Esophagus muscularis mucosa (tissue), 4 donors: ENCODE measurements at regions not wholly inside any gene's neighbourhood (a gene's known extent, or its start where the extent isn't known, plus 50 kb on each side); places are given as distances from the start of the nearest gene placed in this dataset.

Source experiments
- EP300 ChIP-seq: sonication (generic); formaldehyde crosslinking; IDR thresholded peaks from one replicate; pipeline ENCODE4 v1.6.1; 2017; ENCODE audit warnings: antibody characterized with exemption
- POLR2A ChIP-seq: fragments of 450-650 bp; IDR thresholded peaks from one replicate; pipeline ENCODE4 v1.6.1; 2017; ENCODE audit warnings: antibody characterized with exemption, moderate library complexity, mild to moderate bottlenecking, low read depth
- TF ChIP-seq, protein P1 (sequence below), 3 experiments: fragments of 200-600 bp in 2 of 3; fragments of 450-650 bp in 1 of 3; sonication (generic) in 2 of 3; IDR thresholded peaks; one replicate each; pipeline ENCODE4 v1.5.1; 2017 to 2019; ENCODE audit warnings: antibody characterized with exemption in 3 of 3, mild to moderate bottlenecking in 2 of 3, moderate library complexity in 1 of 3

DNA sequence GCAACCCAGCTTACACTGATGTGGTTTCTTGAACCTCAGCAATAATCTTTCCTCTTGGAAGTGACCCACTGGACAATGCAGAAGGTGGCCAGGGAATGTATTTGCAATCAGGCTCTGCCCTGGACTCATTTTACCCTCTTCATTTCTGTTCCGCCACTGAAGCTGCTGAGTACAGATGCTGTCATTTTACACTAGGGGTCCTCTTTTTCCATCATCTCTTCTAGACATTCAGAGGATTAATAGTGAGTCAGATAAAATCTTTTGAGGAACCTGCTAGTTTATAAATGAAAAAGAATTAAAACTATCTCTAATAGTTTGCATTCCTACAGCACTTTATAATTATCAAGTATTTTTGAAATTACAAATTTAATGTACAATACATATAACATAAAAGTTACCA, 87.9 kb upstream of the PNPT1 start:
- TF ChIP-seq, protein P1, sequence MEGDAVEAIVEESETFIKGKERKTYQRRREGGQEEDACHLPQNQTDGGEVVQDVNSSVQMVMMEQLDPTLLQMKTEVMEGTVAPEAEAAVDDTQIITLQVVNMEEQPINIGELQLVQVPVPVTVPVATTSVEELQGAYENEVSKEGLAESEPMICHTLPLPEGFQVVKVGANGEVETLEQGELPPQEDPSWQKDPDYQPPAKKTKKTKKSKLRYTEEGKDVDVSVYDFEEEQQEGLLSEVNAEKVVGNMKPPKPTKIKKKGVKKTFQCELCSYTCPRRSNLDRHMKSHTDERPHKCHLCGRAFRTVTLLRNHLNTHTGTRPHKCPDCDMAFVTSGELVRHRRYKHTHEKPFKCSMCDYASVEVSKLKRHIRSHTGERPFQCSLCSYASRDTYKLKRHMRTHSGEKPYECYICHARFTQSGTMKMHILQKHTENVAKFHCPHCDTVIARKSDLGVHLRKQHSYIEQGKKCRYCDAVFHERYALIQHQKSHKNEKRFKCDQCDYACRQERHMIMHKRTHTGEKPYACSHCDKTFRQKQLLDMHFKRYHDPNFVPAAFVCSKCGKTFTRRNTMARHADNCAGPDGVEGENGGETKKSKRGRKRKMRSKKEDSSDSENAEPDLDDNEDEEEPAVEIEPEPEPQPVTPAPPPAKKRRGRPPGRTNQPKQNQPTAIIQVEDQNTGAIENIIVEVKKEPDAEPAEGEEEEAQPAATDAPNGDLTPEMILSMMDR (IDR thresholded peaks at IDR 0.05): no peak
- TF ChIP-seq POLR2A (no peak), EP300 (no peak)
